ENCODE measurements at regions not wholly inside any gene's neighbourhood (a gene's known extent, or its start where the extent isn't known, plus 50 kb on each side); places are given as distances from the start of the nearest gene placed in this dataset.

- H3K27me3 ChIP-seq: no peaks in the 10 kb centered on the region
- no peak overlapping the region for H3K27ac ChIP-seq
- H3K4me3 ChIP-seq: no peak overlapping the region
- H3K9me3 ChIP-seq: no peaks in the 10 kb centered on the region
- 75 to 85% methylated on average over 1 of the region's 1 CpG for WGBS, 2 donors
- no peaks in the 10 kb centered on the region for H3K36me3 ChIP-seq (ENCODE audit: low read depth, missing control alignments)
- no peaks in the 10 kb centered on the region for H3K4me1 ChIP-seq
- no peak for DNase-seq
- intact Hi-C loops (cut with DNase I; ENCODE audit: low total_unique reads): no loop called here
- TF ChIP-seq POLR2A (IDR thresholded peaks at IDR 0.05) (no peak), CTCF (IDR thresholded peaks at IDR 0.05) (no peak)
Measured at GRCh38 chr2:80930777-80931176, 626.2 kb upstream of the LRRTM1 start.

GRCh38 chr2:80926168-80926567 is 621.6 kb upstream of the LRRTM1 start:
- intact Hi-C loops (cut with DNase I; ENCODE audit: low total_unique reads): no loop called here
- TF ChIP-seq CTCF (IDR thresholded peaks at IDR 0.05) (no peak), POLR2A (IDR thresholded peaks at IDR 0.05) (no peak)
- no peak overlapping the region for H3K27ac ChIP-seq
- H3K36me3 ChIP-seq (ENCODE audit: low read depth, missing control alignments): no peaks in the 10 kb centered on the region
- H3K4me1 ChIP-seq: no peaks in the 10 kb centered on the region
- no peaks in the 10 kb centered on the region for H3K9me3 ChIP-seq
- no peak for DNase-seq
- H3K4me3 ChIP-seq: no peak overlapping the region
- no peaks in the 10 kb centered on the region for H3K27me3 ChIP-seq
- 76 to 93% methylated on average over 4 of the region's 4 CpGs for WGBS, 2 donors

GRCh38 chr2:80896576-80896975 is 592.0 kb upstream of the LRRTM1 start:
- Histone ChIP-seq H3K4me3 (no peak overlapping the region), H3K4me1 (no peaks in the 10 kb centered on the region), H3K27ac (no peak overlapping the region), H3K36me3 (ENCODE audit: low read depth, missing control alignments) (no peaks in the 10 kb centered on the region), H3K9me3 (no peaks in the 10 kb centered on the region), H3K27me3 (no peaks in the 10 kb centered on the region)
- 75 to 81% methylated on average over 6 to 7 of the region's 7 CpGs for WGBS, 2 donors
- no peak for DNase-seq
- no peak for TF ChIP-seq CTCF (IDR thresholded peaks at IDR 0.05)
- no peak for TF ChIP-seq POLR2A (IDR thresholded peaks at IDR 0.05)
- intact Hi-C loops (cut with DNase I; ENCODE audit: low total_unique reads): no loop called here

- TF ChIP-seq CTCF (IDR thresholded peaks at IDR 0.05): no peak
- no peak for TF ChIP-seq POLR2A (IDR thresholded peaks at IDR 0.05)
- DNase-seq: no peak
Measured at GRCh38 chr2:80894486-80894885, 589.9 kb upstream of the LRRTM1 start.

GRCh38 chr2:80893711-80894110 is 589.2 kb upstream of the LRRTM1 start:
- Histone ChIP-seq H3K36me3 (ENCODE audit: low read depth, missing control alignments) (no peaks in the 10 kb centered on the region), H3K4me1 (no peaks in the 10 kb centered on the region), H3K9me3 (no peaks in the 10 kb centered on the region), H3K27ac (no peak overlapping the region), H3K4me3 (no peak overlapping the region), H3K27me3 (no peaks in the 10 kb centered on the region)
- 35 to 49% methylated on average over 2 of the region's 2 CpGs for WGBS, 2 donors
- intact Hi-C loops (cut with DNase I; ENCODE audit: low total_unique reads): no loop called here
- DNase-seq: no peak
- TF ChIP-seq CTCF (IDR thresholded peaks at IDR 0.05): no peak

More at GRCh38 chr2:80894486-80894885, 589.9 kb upstream of the LRRTM1 start:
- intact Hi-C loops (cut with DNase I; ENCODE audit: low total_unique reads): no loop called here
- H3K27me3 ChIP-seq: no peaks in the 10 kb centered on the region
- no peaks in the 10 kb centered on the region for H3K9me3 ChIP-seq
- no peak overlapping the region for H3K27ac ChIP-seq
- no peak overlapping the region for H3K4me3 ChIP-seq
- no peaks in the 10 kb centered on the region for H3K4me1 ChIP-seq
- H3K36me3 ChIP-seq (ENCODE audit: low read depth, missing control alignments): no peaks in the 10 kb centered on the region
- 58 to 71% methylated on average over 3 of the region's 3 CpGs for WGBS, 2 donors

All from testis (tissue), 2 donors.